ENCODE measurements at regions not wholly inside any gene's neighbourhood (a gene's known extent, or its start where the extent isn't known, plus 50 kb on each side); places are given as distances from the start of the nearest gene placed in this dataset.
"Not testable (repeated sequence)": the region's sequence is repeated elsewhere in the genome, so short reads cannot be mapped to it uniquely, and the experiment has no call there.

DNA sequence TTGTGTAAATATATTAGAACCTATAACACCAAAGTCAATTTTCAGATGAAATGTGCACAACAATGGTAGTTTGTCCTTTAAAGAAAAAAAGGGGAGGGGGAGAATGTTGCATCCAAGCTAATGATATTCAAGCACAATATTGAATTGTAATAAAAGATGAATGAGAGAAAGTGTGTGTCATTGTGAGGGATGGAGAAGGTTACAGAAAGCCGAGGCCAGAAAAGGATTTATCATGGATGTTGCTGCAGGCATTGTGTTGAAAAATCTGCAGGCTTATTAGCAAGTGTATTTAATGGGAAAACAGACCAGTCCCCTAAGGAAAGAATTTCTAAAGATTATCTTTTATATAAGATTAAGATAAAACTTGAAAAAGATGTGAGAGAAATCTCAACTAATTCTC, 186.5 kb downstream of the SPTSSA start:
- no peak overlapping the region for H3K27ac ChIP-seq
- H3K4me1 ChIP-seq = no peaks in the 10 kb centered on the region
- FAIRE-seq = no peak
- H3K9me3 ChIP-seq = no peaks in the 10 kb centered on the region
- H3K4me3 ChIP-seq = no peak overlapping the region
- DNase-seq (ENCODE audit: low read depth in 1 of 2, low spot score in 1 of 2) = no peak
- ChIA-PET CTCF (no interaction called here), POLR2A (no interaction called here)
- no peak for TF ChIP-seq HOXB13 (CRISPR knock-in tag; IDR thresholded peaks at IDR 0.05; ENCODE audit: low read depth)
- TF ChIP-seq, protein P1, sequence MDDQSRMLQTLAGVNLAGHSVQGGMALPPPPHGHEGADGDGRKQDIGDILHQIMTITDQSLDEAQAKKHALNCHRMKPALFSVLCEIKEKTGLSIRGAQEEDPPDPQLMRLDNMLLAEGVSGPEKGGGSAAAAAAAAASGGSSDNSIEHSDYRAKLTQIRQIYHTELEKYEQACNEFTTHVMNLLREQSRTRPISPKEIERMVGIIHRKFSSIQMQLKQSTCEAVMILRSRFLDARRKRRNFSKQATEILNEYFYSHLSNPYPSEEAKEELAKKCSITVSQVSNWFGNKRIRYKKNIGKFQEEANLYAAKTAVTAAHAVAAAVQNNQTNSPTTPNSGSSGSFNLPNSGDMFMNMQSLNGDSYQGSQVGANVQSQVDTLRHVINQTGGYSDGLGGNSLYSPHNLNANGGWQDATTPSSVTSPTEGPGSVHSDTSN (IDR thresholded peaks at IDR 0.05) = no peak
- TF ChIP-seq, protein P2, sequence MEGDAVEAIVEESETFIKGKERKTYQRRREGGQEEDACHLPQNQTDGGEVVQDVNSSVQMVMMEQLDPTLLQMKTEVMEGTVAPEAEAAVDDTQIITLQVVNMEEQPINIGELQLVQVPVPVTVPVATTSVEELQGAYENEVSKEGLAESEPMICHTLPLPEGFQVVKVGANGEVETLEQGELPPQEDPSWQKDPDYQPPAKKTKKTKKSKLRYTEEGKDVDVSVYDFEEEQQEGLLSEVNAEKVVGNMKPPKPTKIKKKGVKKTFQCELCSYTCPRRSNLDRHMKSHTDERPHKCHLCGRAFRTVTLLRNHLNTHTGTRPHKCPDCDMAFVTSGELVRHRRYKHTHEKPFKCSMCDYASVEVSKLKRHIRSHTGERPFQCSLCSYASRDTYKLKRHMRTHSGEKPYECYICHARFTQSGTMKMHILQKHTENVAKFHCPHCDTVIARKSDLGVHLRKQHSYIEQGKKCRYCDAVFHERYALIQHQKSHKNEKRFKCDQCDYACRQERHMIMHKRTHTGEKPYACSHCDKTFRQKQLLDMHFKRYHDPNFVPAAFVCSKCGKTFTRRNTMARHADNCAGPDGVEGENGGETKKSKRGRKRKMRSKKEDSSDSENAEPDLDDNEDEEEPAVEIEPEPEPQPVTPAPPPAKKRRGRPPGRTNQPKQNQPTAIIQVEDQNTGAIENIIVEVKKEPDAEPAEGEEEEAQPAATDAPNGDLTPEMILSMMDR (IDR thresholded peaks at IDR 0.05) = no peak
- TF ChIP-seq, protein P3, sequence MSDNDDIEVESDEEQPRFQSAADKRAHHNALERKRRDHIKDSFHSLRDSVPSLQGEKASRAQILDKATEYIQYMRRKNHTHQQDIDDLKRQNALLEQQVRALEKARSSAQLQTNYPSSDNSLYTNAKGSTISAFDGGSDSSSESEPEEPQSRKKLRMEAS (IDR thresholded peaks at IDR 0.05) = no peak
- no peak for TF ChIP-seq POLR2A (IDR thresholded peaks at IDR 0.05; ENCODE audit: low read length)
- no peak for TF ChIP-seq RFX5 (IDR thresholded peaks at IDR 0.05)
- no peak for TF ChIP-seq NPAS2 (CRISPR knock-in tag; IDR thresholded peaks at IDR 0.05; ENCODE audit: borderline replicate concordance)
- no peak for TF ChIP-seq HEYL (CRISPR knock-in tag; IDR thresholded peaks at IDR 0.05)
- no peak for TF ChIP-seq NR3C1 (IDR thresholded peaks at IDR 0.05)
- TF ChIP-seq, protein P4, sequence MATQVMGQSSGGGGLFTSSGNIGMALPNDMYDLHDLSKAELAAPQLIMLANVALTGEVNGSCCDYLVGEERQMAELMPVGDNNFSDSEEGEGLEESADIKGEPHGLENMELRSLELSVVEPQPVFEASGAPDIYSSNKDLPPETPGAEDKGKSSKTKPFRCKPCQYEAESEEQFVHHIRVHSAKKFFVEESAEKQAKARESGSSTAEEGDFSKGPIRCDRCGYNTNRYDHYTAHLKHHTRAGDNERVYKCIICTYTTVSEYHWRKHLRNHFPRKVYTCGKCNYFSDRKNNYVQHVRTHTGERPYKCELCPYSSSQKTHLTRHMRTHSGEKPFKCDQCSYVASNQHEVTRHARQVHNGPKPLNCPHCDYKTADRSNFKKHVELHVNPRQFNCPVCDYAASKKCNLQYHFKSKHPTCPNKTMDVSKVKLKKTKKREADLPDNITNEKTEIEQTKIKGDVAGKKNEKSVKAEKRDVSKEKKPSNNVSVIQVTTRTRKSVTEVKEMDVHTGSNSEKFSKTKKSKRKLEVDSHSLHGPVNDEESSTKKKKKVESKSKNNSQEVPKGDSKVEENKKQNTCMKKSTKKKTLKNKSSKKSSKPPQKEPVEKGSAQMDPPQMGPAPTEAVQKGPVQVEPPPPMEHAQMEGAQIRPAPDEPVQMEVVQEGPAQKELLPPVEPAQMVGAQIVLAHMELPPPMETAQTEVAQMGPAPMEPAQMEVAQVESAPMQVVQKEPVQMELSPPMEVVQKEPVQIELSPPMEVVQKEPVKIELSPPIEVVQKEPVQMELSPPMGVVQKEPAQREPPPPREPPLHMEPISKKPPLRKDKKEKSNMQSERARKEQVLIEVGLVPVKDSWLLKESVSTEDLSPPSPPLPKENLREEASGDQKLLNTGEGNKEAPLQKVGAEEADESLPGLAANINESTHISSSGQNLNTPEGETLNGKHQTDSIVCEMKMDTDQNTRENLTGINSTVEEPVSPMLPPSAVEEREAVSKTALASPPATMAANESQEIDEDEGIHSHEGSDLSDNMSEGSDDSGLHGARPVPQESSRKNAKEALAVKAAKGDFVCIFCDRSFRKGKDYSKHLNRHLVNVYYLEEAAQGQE (IDR thresholded peaks at IDR 0.05) = no peak
- no peak for TF ChIP-seq MAZ (IDR thresholded peaks at IDR 0.05; ENCODE audit: borderline replicate concordance, low read depth, low read length)
- TF ChIP-seq HOXB5 (CRISPR knock-in tag; IDR thresholded peaks at IDR 0.05) = no peak
- no peak for ATAC-seq
- H3K4me2 ChIP-seq = no peak overlapping the region
- WGBS (ENCODE audit: missing lambda C conversion rate) = 42% methylated on average over 1 of the region's 1 CpG

DNA sequence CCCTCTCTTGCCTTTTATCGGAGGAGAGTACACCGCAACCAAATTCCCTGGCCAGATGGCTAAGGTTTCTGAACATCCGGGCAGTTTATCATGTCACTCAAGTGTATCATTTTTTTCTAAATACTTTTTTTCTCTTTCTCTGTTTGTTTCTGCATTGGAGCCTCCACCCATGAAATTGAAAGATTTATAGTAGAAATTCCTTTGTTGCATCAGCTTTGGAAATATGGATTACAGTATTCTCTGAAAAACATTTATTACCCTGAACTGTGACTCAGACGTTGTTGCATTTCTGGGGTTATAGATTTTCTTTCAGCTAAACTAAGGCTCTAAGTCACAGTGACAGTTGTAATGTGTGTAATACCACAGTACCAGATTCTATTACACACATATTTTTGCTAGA, 187.0 kb downstream of the SPTSSA start:
- ATAC-seq = no peak
- TF ChIP-seq HOXA7 (CRISPR knock-in tag; IDR thresholded peaks at IDR 0.05) = no peak

DNA sequence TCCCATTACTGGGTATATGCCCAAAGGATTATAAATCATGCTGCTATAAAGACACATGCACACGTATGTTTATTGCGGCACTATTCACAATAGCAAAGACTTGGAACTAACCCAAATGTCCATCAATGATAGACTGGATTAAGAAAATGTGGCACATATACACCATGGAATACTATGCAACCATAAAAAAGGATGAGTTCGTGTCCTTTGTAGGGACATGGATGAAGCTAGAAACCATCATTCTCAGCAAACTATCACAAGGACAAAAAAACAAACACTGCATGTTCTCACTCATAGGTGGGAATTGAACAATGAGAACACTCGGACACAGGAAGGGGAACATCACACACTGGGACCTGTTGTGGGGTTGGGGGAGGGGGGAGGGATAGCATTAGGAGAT, 188.3 kb downstream of the SPTSSA start:
- ATAC-seq; H3K27ac ChIP-seq; DNase-seq (ENCODE audit: low read depth in 1 of 2, low spot score in 1 of 2); FAIRE-seq; H3K4me2 ChIP-seq; CTCF ChIA-PET; POLR2A ChIA-PET; H3K4me1 ChIP-seq; H3K9me3 ChIP-seq; H3K4me3 ChIP-seq: not testable (repeated sequence)
- 78% methylated on average over 3 of the region's 4 CpGs for WGBS (ENCODE audit: missing lambda C conversion rate)

More for the DNA sequence above, 187.0 kb downstream of the SPTSSA start:
- no peak for DNase-seq (ENCODE audit: low read depth in 1 of 2, low spot score in 1 of 2)
- Histone ChIP-seq H3K4me3 (no peak overlapping the region), H3K9me3 (no peaks in the 10 kb centered on the region), H3K4me1 (no peaks in the 10 kb centered on the region), H3K4me2 (no peak overlapping the region), H3K27ac (no peak overlapping the region)
- no peak for FAIRE-seq
- ChIA-PET CTCF (no interaction called here), POLR2A (no interaction called here)
- 86% methylated on average over 4 of the region's 4 CpGs for WGBS (ENCODE audit: missing lambda C conversion rate)

DNA sequence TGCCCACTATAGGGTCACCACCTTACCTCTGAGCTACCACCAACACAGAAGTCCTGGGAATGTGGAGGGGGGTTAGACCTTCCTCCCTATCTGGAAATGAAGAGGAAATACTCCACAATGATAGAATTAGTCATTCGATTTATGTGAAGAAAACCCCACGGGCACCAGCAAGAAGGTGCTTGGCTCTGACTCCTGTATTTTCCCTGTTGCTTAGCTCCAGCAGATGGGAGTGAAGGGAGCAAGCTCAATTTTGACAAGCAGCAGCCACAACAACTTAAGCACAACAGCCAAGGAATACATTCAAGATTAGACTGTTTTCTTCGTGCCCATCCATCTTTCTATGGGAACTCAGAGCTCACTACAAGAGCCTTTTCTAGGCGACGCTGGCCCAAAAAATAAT, 191.7 kb downstream of the SPTSSA start:
- CTCF ChIA-PET = no interaction called here
- Histone ChIP-seq H3K9me3 (no peaks in the 10 kb centered on the region), H3K4me1 (no peaks in the 10 kb centered on the region), H3K4me3 (no peak overlapping the region), H3K4me2 (no peak overlapping the region), H3K27ac (no peak overlapping the region)
- 40% methylated on average over 5 of the region's 5 CpGs for WGBS (ENCODE audit: missing lambda C conversion rate)
- ATAC-seq (no peak), FAIRE-seq (no peak), DNase-seq (ENCODE audit: low read depth in 1 of 2, low spot score in 1 of 2) (no peak)
- POLR2A ChIA-PET = no interaction called here
- TF ChIP-seq NPAS2 (CRISPR knock-in tag; IDR thresholded peaks at IDR 0.05; ENCODE audit: borderline replicate concordance) = no peak
- TF ChIP-seq, protein P5, sequence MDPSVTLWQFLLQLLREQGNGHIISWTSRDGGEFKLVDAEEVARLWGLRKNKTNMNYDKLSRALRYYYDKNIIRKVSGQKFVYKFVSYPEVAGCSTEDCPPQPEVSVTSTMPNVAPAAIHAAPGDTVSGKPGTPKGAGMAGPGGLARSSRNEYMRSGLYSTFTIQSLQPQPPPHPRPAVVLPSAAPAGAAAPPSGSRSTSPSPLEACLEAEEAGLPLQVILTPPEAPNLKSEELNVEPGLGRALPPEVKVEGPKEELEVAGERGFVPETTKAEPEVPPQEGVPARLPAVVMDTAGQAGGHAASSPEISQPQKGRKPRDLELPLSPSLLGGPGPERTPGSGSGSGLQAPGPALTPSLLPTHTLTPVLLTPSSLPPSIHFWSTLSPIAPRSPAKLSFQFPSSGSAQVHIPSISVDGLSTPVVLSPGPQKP (IDR thresholded peaks at IDR 0.05; ENCODE audit: low read depth, low read length) = no peak
- TF ChIP-seq EHMT2 (IDR thresholded peaks at IDR 0.05; ENCODE audit: low read depth) = no peak
